Omental fat pad (tissue), 3 donors: ENCODE measurements at regions not wholly inside any gene's neighbourhood (a gene's known extent, or its start where the extent isn't known, plus 50 kb on each side); places are given as distances from the start of the nearest gene placed in this dataset.

Experiments used
- ATAC-seq: fragments of 150-250 bp; one replicate; pipeline ENCODE4 v1.9.1; 2016; ENCODE audit warnings: mild to moderate bottlenecking, moderate library complexity; ENCODE audit not compliant: low FRiP score
- DNase-seq: peaks from one replicate; pipeline ENCODE4 v3.0.0-alpha.2; 2019; ENCODE audit warnings: low spot score
- TF ChIP-seq, protein P1 (sequence below), 3 donors: fragments of 450-650 bp; IDR thresholded peaks; one replicate each; pipeline ENCODE4 v1.5.1; 2016 to 2017; ENCODE audit warnings: antibody characterized with exemption in 3 of 3, mild to moderate bottlenecking in 3 of 3, moderate library complexity in 2 of 3

DNA sequence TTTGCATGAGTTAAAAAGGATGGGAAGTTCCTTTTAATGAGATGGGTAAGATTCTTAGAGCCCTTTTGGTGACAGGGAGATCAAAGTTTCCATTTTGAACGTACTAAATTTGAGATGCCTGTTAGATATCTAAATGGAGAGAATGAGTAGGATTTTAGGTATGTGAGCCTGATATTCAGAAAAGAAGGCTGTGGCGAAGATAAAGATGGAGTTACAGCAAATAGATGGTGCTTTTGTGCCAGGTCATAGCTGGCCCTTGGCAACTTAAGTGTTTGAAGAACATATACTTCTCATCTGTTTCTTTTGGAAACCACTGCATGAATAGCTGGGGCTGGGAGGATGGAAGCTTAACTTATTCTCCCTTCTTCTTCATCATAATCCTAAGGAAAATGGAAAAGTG lies 282.5 kb downstream of the PTBP2 start:
- DNase-seq = no peak
- TF ChIP-seq, protein P1, sequence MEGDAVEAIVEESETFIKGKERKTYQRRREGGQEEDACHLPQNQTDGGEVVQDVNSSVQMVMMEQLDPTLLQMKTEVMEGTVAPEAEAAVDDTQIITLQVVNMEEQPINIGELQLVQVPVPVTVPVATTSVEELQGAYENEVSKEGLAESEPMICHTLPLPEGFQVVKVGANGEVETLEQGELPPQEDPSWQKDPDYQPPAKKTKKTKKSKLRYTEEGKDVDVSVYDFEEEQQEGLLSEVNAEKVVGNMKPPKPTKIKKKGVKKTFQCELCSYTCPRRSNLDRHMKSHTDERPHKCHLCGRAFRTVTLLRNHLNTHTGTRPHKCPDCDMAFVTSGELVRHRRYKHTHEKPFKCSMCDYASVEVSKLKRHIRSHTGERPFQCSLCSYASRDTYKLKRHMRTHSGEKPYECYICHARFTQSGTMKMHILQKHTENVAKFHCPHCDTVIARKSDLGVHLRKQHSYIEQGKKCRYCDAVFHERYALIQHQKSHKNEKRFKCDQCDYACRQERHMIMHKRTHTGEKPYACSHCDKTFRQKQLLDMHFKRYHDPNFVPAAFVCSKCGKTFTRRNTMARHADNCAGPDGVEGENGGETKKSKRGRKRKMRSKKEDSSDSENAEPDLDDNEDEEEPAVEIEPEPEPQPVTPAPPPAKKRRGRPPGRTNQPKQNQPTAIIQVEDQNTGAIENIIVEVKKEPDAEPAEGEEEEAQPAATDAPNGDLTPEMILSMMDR (IDR thresholded peaks at IDR 0.05) = no peak
- ATAC-seq = no peak

DNA sequence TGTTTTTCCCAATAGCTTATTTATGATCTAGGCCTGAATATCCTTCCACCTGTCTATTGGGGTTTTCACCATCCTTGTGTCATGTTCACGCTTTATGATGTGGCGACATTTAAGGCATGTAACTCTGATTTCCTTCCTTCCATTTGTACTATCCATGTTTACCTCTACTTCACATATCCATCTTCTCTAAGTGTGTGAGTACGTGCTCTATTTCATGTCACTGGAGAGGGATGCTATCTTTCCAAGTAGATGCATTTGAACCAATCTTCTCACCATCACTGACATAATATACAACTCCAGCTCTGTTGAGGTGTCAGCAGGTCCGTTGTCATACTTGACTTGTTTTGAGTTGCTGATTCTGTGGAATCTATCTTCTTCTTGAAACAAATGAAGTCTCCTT lies 283.2 kb downstream of the PTBP2 start:
- ATAC-seq (no peak), DNase-seq (no peak)
- TF ChIP-seq, protein P1 (IDR thresholded peaks at IDR 0.05) = no peak

DNA sequence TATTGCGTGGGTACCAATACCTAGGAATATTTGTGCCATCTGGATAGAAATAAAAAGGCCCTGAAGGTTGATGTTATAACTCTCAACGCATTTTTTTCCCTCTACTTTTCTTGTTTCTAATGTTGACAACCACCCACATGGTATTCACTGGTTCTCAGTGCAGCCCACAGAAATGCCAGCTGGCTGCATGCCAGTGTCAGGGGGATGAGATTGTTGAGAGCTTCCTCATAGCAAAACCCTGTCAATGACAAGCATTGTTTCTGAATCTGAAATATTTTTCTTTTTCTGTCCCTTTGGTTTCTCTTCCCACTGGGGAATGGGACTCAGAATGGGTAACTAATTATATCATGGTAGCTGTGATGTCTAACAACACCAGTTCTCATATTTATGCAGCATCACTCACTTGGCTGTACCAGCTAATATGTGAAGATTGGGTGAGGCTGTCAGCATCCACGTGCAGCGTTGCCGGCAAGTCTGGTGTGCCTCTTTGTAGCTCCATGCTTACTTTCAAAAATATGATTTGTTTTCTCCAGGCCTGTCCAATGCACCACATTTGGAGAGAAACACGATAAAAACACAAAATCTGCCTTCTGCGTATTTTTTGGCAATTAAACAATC lies 284.6 kb downstream of the PTBP2 start:
- ATAC-seq (no peak), DNase-seq (no peak)
- TF ChIP-seq, protein P1 (IDR thresholded peaks at IDR 0.05) = no peak

DNA sequence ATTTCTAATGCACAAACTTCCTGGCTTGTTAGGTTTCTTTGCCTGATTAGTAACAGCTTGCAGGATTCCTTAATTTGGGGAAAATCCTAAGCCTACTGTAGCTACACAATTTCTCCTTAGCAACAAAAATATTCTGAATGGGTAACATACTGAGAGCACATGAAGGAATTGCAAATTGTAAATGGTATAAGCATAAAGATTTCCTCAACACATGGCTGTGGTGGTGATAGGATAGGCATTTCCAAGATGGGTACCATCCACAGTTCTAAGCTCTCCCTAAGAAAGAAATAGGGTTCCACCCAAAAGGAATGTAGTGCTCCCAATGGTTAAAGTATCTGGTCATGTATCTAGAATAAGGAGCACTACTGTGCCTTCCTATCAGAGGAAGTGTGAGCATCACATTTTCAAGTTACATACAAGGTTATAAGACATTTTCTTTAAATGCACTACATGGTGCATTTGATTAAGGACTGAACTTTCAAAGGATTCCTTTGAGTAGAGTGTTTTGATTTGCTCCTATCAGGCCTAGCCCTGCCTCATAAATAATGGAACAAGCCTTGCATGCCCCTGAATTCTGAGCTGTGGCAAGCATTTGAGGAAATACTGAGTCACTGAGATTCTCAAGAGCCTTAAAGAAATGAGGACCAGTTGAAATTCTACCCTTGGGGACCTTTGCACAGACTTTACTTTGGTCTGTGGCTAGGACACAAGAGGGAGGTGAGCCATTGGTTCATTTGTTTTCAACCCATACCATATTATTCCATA lies 286.4 kb downstream of the PTBP2 start:
- TF ChIP-seq, protein P1 (IDR thresholded peaks at IDR 0.05) = no peak

DNA sequence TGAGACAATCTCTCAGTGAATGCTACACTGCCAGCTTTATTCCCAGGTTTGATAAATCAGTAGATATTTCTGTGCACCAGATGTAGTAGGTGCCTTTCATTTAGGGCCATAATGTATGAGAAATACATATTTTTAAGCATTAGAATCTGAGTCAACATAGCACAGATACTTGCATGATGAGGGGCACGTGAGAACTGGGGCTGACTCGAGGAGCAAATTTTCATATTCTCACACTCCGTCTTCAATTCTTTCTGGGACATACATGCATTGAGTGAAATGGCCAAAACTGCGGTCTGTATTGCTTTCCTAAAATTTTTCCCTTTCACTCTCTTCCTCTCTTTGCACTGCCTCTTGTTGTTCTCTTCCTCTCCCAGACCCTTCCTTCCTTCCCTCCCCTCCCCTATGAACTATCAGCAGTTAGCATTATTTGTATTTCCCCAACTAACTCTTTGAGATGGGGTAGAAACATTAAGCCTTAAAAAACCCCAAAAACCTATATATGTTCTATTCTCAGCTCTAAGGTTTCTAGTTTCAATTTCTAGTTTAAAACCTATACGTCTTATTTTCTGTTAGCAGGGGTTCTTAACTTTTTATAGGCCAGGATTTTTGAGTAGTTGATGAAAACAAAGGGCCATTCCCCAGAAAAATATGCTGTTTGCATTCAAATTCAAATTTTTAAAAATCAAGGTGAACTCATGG lies 289.1 kb downstream of the PTBP2 start:
- TF ChIP-seq, protein P1 (IDR thresholded peaks at IDR 0.05) = no peak
- ATAC-seq = no peak
- DNase-seq = no peak

More for the DNA sequence above, 286.4 kb downstream of the PTBP2 start:
- DNase-seq (no peak), ATAC-seq (no peak)

DNA sequence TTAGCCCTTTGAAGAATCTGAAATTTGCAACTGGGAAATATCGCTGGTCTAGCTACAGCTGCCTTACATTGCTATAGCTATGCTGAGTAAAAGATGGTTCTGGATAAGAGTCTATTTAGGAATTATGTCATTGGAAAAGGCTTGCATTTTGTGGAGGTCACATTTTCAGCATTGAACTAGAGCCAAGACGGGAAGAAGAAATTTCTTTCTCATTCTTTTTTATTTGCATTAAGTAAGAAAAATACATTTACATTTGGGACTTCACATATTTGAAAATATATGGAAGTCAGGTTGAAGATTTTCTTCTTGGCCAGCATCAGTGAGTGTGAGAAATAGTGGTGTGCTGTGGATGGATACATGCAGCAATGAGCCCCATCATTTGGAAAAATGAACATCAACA lies 291.6 kb downstream of the PTBP2 start:
- ATAC-seq = no peak
- DNase-seq = no peak
- TF ChIP-seq, protein P1 (IDR thresholded peaks at IDR 0.05) = no peak
